ENCODE measurements at regions not wholly inside any gene's neighbourhood (a gene's known extent, or its start where the extent isn't known, plus 50 kb on each side); places are given as distances from the start of the nearest gene placed in this dataset.
"Not testable (repeated sequence)": the region's sequence is repeated elsewhere in the genome, so short reads cannot be mapped to it uniquely, and the experiment has no call there.

GRCh38 chr9:90741036-90741435 lies 60.6 kb upstream of the SYK start:
- no peak for DNase-seq (ENCODE audit: low spot score)

GRCh38 chr9:90737742-90738141 lies 63.9 kb upstream of the SYK start:
- DNase-seq (ENCODE audit: low spot score) = no peak

- no peak for DNase-seq (ENCODE audit: low spot score)
These were observed 65.7 kb upstream of the SYK start for GRCh38 chr9:90735952-90736351.

GRCh38 chr9:90734631-90735030 lies 67.0 kb upstream of the SYK start:
- no peak for DNase-seq (ENCODE audit: low spot score)

GRCh38 chr9:90729351-90729750 lies 72.3 kb upstream of the SYK start:
- DNase-seq (ENCODE audit: low spot score) = no peak

- peak; percentile 50 for DNase-seq (ENCODE audit: low spot score)
These were observed 74.1 kb upstream of the SYK start for GRCh38 chr9:90727488-90727887.

- DNase-seq (ENCODE audit: low spot score) = no peak
These were observed 75.4 kb upstream of the SYK start for GRCh38 chr9:90726215-90726614.

GRCh38 chr9:90724880-90725279 lies 76.7 kb upstream of the SYK start:
- no peak for DNase-seq (ENCODE audit: low spot score)

- no peak for DNase-seq (ENCODE audit: low spot score)
These were observed 77.5 kb upstream of the SYK start for GRCh38 chr9:90724112-90724511.

GRCh38 chr9:90722071-90722470 lies 79.4 kb upstream of the DIRAS2 start:
- DNase-seq (ENCODE audit: low spot score) = no peak

GRCh38 chr9:90720621-90721265 lies 78.1 kb upstream of the DIRAS2 start:
- no peak for DNase-seq (ENCODE audit: low spot score)

- no peak for DNase-seq (ENCODE audit: low spot score)
These were observed 63.6 kb upstream of the DIRAS2 start for GRCh38 chr9:90706230-90706629.

- DNase-seq (ENCODE audit: low spot score) = no peak
These were observed 59.9 kb upstream of the DIRAS2 start for GRCh38 chr9:90702441-90702955.

- DNase-seq (ENCODE audit: low spot score) = no peak
These were observed 56.3 kb upstream of the DIRAS2 start for GRCh38 chr9:90698871-90699440.

GRCh38 chr9:90697808-90698207 lies 55.2 kb upstream of the DIRAS2 start:
- no peak for DNase-seq (ENCODE audit: low spot score)

- not testable (repeated sequence) for DNase-seq (ENCODE audit: low spot score)
These were observed 51.6 kb upstream of the DIRAS2 start for GRCh38 chr9:90694187-90694586.
